GM12874 (cell line): ENCODE measurements at regions not wholly inside any gene's neighbourhood (a gene's known extent, or its start where the extent isn't known, plus 50 kb on each side); places are given as distances from the start of the nearest gene placed in this dataset.

ENCODE experiments used
- TF ChIP-seq, protein P1 (sequence below): IDR thresholded peaks from 2 replicates; pipeline ENCODE4 v1.5.1; 2011; ENCODE audit warnings: low read depth, mild to moderate bottlenecking, control low read depth, low read length, moderate library complexity; ENCODE audit not compliant: insufficient read depth

DNA sequence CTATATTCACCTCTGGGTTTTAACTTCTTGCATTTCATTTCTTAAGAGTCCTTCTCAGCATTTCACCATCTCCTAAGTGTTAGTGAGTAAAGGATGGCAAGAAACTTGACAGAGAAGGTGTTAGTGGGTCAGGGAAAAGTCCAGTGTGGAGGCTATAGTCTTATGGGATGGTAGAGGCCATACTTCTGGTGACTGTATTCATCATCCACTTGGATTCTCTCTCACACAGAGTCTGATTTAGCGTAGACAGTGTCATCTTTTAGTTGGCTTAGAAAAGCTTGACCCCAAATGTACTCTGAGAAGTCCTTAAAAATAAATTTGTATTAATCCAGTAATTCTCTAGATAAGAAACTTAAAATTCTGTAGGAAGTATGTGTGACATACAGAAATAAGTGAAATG, 232.4 kb upstream of the FBXO33 start:
- TF ChIP-seq, protein P1, sequence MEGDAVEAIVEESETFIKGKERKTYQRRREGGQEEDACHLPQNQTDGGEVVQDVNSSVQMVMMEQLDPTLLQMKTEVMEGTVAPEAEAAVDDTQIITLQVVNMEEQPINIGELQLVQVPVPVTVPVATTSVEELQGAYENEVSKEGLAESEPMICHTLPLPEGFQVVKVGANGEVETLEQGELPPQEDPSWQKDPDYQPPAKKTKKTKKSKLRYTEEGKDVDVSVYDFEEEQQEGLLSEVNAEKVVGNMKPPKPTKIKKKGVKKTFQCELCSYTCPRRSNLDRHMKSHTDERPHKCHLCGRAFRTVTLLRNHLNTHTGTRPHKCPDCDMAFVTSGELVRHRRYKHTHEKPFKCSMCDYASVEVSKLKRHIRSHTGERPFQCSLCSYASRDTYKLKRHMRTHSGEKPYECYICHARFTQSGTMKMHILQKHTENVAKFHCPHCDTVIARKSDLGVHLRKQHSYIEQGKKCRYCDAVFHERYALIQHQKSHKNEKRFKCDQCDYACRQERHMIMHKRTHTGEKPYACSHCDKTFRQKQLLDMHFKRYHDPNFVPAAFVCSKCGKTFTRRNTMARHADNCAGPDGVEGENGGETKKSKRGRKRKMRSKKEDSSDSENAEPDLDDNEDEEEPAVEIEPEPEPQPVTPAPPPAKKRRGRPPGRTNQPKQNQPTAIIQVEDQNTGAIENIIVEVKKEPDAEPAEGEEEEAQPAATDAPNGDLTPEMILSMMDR = no peak

DNA sequence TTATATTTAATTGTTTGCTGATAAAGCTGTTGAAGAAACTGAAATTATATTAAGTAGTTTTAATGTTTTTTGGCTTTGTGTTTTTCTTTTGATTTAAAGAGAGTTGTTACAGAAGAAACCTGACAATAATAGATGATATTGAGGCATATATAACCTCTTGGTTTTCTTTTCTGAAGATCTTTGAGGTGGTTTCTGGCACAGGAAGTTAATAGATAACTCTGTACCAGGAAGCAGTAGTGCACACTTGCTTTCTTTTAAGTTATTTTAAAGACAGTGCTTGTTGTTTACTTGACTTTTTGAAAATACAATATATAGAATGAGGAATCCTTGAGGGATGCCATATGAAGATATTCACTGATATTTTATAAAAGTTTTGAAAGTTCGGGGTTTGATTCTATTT, 209.0 kb upstream of the FBXO33 start:
- TF ChIP-seq, protein P1 = no peak

DNA sequence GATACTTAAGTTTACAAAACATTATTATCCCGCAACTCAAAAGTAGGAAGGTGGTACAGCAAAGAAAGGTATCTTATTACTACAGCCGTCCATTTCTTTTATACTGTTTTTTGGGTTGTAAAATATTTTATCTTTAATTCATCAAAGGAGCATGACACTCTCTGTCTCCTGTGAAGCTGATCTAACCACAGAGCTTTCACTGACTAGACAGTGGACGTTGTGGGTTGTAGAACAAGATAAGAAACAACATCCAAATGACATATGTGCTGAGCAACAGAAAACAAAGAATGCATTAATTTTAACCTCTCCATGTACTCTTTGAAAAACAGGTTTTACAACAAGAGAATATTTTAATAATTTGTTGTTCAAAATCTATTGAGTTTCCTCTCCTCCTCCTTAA, 195.9 kb upstream of the FBXO33 start:
- TF ChIP-seq, protein P1 = no peak

DNA sequence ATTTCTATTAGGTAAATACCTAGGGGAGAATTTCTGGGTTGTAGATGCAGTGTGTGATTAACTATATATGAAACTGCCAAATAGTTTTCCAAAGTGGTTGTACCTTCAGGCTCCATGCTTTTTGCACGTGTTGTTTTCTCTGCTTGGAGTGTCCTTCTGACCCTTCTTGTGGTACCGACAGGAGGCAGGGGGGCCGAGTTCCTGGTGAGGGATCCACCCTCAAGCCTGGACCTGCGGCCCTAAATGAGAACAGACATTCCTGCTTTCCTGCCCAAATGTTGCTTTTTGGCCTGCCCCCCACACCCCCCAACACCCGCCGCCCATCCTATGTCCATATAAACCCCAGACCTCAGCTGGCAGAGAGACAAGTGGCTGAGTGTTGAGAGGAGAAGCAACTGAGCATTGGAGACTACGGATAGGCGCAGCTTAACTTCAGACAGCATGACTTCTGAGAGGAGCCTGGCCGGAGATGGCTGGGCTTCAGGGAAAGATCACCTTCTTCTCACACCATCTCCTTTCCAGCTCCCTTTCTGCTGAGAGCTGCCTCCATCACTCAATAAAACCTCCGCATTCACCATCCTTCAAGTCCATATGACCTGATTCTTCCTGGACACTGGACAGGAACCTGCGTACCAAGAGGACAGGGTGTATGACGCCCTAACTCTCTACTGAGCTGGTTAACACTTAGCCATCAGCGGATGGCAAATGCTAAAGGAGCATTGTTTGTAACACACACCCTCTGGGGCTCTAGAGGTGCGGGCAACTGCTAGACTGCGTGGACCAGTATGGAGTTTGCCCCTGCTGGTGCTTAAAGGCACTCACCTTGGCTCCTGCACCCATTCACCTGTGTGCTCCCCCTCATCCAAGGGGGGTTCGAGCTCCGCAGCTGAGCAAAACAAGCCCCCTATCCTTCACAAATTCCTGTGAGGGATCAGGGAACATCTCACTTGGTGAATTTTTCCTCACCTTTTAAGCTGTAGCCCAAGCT, 194.7 kb upstream of the FBXO33 start:
- TF ChIP-seq, protein P1 = no peak

DNA sequence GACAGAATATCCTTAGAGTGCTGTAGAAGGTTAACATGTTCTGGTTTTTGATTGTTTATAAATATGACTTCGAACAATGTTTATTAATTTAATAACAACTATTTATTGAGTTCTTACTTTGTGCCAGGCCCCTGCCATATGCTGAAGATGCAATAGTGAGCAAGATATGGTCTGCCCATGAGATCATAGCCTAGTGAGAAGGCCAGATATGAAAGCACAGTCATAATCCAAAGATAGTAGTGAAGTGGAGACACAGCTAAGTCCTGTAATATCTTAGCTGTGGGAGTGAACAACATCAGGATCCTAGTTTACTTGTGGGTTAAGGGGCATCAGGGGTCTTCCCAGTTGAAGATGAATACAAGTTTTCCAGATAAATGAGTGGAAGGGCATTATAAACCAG, 189.4 kb upstream of the FBXO33 start:
- TF ChIP-seq, protein P1 = no peak

DNA sequence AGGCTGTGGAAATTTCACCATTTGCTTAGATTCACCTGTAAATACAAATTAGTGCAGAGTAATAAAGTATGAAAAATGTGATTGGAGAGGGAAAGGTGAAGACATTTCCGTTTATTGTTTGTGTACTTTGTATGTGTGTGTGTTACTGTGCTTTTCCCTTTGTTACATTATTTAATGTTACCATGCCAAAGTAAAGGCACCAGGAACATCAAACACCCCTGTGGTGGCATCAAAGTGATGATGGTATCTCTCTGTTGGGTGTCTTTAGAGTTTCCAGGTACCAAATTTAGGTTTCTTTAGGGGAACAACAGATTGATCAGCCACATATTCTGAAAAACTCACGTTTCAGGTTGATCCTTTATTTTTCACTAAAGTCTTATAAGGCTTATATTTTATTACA, 189.0 kb upstream of the FBXO33 start:
- TF ChIP-seq, protein P1 = no peak

DNA sequence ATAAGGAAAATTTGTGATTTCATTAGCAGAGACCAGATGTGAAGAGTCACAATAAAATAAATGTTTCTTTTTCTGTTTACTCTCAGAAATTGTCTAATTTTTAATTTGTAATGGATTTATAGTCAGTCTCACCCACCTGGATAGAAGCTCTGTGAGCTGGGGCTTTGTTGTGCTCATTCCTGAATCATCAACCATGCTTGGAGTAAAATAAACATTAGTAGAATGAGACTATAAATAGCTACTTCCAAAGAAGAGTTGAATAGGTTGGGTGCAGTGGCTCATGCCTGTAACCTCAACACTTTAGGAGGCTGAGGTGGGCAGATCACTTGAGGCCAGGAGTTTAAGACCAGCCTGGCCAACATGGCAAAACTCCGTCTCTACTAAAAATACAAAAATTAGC, 185.3 kb upstream of the FBXO33 start:
- TF ChIP-seq, protein P1 = no peak
